ENCODE measurements at regions not wholly inside any gene's neighbourhood (a gene's known extent, or its start where the extent isn't known, plus 50 kb on each side); places are given as distances from the start of the nearest gene placed in this dataset.

- no peak for TF ChIP-seq POLR2A (IDR thresholded peaks at IDR 0.05; ENCODE audit: low read depth, low read length)
- no peak for TF ChIP-seq POLR2AphosphoS5 (IDR thresholded peaks at IDR 0.05; ENCODE audit: low read depth, low read length)
Observed at GRCh38 chr5:91297994-91298393, 85.1 kb downstream of the ARRDC3 start.
